GM12891 (cell line): ENCODE measurements at regions not wholly inside any gene's neighbourhood (a gene's known extent, or its start where the extent isn't known, plus 50 kb on each side); places are given as distances from the start of the nearest gene placed in this dataset.

Experiments
- POLR2A ChIP-seq: IDR thresholded peaks from 2 replicates; pipeline ENCODE4 v1.6.1; 2011; ENCODE audit warnings: low read depth, low read length, control low read depth
- POLR2AphosphoS5 ChIP-seq: IDR thresholded peaks from 2 replicates; pipeline ENCODE4 v1.6.1; 2011; ENCODE audit warnings: low read depth, low read length, control low read depth
- TAF1 ChIP-seq: IDR thresholded peaks from 2 replicates; pipeline ENCODE4 v1.6.1; 2011; ENCODE audit warnings: low read depth, low read length, control low read depth

- TF ChIP-seq POLR2AphosphoS5 = no peak
- no peak for TF ChIP-seq POLR2A
- no peak for TF ChIP-seq TAF1
These were observed 1059.0 kb upstream of the EPHA7 start for GRCh38 chr6:94478133-94479005.
